T-helper 1 cell (primary cell): ENCODE measurements at regions not wholly inside any gene's neighbourhood (a gene's known extent, or its start where the extent isn't known, plus 50 kb on each side); places are given as distances from the start of the nearest gene placed in this dataset.
A peak's percentile ranks its signal among the peaks of the same experiment; 100 is the strongest.
"Not testable (repeated sequence)": the region's sequence is repeated elsewhere in the genome, so short reads cannot be mapped to it uniquely, and the experiment has no call there.

Source experiments
- DNase-seq, 5 donors: peaks; one replicate each; pipeline ENCODE4 v3.0.0-alpha.2; 2012 to 2020

GRCh38 chr2:58432491-58433170 is 191.5 kb upstream of the FANCL start:
- no peak for DNase-seq

DNA sequence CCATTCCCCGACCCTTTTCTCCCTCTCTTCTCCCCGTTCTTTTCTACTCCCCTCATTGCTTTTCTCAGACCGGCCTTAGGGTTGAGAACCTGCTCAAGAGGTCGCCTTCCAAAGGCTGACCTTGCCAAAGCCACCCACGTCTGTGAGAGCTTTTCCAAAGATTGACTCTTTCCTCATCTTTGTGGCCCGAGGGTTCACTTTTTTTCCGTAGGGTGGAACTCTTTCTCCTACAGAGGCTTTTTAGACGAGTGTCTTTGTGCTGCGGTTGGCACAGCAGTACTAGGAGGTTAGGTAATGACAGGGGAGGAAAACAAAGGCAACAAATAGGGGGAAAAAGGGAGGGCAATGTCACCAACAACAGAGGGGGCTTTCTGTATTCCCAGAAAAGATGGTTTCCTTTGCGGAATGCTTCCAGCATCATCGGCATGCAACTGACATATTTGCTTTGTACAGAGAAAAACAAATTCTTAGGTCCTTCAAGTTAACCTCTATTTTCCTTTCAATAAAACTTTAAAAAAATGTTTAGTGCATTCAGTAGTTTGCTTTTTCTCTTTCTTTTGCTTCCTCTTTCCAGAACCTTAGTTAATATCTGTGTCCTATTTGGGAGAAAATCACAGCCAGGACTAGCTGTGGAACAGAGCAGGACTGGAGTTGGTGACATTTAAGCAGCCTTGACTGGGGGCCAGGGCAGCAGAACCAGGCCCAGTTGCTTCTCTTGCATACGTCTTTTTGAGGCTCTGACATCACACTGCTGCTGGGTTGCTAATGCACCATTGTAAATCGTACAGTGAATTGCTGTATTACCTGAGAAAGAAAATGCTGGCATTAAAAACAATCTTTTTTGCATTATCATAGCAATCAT is 188.1 kb upstream of the FANCL start:
- DNase-seq = no peak

- no peak for DNase-seq
Observed at GRCh38 chr2:58428096-58429013, 187.2 kb upstream of the FANCL start.

GRCh38 chr2:58427572-58428095 is 186.5 kb upstream of the FANCL start:
- DNase-seq = no peak

- no peak for DNase-seq
Observed at GRCh38 chr2:58425368-58425767, 184.2 kb upstream of the FANCL start.

GRCh38 chr2:58419983-58420382 is 178.9 kb upstream of the FANCL start:
- no peak for DNase-seq

DNA sequence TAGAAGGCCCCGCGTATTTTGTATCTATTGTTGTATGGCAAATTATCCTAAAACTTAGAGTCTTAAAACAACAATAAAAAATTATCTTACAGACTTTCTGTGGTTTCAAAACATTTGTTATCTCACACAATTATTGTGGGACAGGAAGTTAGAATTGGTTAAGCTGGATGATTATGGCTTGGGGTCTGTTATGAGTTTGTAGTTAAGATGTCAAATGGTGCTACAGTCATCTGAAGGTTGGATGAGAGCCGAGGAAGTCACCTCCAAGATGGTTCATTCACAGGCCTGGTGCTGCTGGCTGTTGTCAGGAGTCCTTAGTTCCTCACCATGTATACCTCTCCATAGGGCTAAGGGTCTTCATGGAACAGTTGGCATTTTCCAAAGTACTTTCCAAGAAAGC is 175.6 kb upstream of the FANCL start:
- DNase-seq = no peak

DNA sequence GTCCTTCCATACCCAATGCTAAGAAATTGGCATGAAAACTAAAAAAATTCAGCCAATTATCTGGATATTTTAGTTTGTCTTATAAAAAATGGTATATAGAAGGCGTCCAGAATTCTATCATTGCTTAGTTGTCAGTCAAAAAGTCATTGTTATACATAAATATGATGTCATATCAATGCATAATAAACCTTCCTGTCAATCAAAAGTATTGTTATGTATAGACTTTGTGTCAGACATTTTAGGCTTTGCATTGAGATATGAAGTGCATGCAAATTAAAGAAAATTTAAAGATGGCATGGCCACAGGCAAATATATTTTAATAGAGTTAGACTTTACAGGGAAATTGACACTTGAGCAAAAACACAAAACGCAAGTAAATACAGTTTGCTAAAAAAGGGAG is 173.4 kb upstream of the FANCL start:
- DNase-seq = no peak

- no peak for DNase-seq
Observed at GRCh38 chr2:58410549-58410948, 169.4 kb upstream of the FANCL start.

DNA sequence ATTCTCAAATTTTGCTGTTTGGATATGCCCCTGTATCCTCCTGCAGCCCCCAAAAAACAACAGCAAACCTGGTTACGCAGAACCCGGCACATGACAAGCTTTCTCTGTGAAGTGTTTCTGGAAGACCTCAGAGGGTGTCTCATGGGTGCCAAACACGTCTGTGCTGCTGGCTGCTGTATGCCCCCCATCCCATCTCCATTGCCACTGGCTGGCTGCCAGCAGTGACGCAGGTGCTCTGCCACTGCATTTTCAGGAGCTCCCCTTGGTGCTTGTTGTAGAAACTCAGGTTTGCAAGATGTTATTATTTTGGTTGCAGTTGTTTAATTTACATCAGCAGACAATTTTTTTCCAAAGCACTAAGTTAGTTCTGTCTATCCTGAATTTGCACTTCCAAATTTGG is 166.4 kb upstream of the FANCL start:
- DNase-seq = no peak

DNA sequence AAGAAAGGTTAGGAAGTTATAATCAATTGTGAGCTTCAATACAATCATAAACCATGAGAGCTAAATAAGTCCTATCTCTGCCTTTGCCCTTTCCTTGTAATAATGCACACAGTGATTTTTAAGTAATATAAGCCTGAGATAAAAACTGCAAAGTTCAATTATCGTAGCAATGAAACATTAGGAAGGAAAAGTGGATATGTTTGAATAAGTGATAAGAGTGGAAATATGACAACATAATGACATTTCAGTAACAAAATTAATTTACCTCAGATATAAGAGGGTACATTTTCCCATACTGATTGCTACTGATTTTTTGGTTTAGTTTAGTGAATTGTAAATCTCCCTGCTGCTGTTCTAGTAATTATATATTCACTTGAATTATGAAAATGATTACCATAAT is 164.2 kb upstream of the FANCL start:
- no peak for DNase-seq

DNA sequence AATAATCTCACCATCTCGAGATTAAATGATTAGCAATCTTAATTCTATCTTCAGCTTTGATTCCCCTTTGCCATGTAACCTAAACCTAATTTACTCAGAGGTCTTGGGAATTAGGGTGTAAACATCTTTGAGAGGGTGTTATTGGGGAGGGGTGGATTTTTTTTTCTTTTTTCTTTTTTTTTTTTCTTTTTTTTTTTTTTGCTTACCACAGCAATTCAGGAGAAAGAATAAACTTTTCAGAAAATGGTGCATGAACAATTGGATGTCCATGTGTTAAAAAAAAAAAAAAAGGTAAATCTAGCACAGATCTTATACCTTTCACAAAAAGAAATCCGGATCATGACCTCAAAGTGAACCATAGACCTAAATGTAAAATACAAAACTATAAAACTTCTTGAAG is 160.8 kb upstream of the FANCL start:
- DNase-seq = no peak

- no peak for DNase-seq
Observed at GRCh38 chr2:58398406-58398805, 157.3 kb upstream of the FANCL start.

GRCh38 chr2:58387701-58388100 is 146.6 kb upstream of the FANCL start:
- no peak for DNase-seq

GRCh38 chr2:58386904-58387303 is 145.8 kb upstream of the FANCL start:
- DNase-seq = not testable (repeated sequence)

DNA sequence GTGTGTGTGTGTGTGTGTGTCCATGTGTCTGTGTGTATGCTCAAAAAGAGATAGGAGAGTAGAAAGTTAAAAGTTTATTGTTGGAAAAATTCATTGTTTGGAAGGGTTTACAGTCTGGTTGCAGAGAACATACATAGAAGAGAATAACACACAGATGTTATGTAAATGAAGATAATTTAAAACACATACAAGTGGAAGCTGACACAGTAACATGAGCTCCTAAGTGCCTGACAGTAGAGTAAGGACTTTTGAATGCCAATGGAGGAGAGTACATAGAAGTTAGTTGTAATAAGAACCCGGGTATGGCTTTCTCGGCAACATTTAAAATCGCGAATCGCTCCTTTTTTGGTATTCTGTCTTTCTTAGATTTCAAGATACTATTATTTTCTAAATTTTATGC is 137.0 kb upstream of the FANCL start:
- DNase-seq = no peak

DNA sequence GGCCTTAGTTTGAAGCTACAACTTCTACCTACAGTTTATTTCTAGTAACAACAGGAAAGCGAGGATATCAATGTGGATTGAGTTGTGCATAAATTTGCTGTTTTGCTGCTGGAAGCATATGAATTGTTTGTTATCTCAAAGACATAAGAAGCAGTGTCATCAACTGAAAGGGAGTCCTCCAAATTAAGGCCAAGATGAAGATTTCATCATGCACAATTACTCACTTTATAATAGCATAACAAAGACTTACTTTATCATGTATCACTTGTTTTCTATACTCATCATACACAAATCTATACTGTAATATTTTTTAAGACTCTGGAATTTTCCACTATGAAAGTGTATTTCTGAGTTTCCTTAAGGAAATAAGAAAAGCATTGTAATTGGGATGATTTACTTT is 136.1 kb upstream of the FANCL start:
- DNase-seq = no peak

DNA sequence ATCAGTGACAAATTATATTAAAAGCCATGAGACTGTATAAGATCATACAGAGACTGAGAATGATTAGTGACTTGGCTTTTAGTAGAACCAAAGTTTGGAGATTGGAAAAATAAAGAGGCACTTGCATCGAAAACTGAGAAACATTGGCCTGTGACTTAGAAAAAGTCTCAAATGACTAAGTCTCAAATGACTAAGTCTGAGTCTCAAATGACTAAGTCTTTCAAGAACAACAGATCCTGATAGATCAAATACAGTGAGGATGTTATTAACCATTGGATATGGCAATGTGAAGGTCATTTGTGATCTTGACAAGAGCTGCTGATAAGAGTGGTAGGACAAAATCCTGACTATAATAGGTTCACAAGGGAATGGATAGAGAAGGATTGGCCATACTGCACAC is 135.5 kb upstream of the FANCL start:
- DNase-seq = peak in 1 of 5 donors; percentile 3

DNA sequence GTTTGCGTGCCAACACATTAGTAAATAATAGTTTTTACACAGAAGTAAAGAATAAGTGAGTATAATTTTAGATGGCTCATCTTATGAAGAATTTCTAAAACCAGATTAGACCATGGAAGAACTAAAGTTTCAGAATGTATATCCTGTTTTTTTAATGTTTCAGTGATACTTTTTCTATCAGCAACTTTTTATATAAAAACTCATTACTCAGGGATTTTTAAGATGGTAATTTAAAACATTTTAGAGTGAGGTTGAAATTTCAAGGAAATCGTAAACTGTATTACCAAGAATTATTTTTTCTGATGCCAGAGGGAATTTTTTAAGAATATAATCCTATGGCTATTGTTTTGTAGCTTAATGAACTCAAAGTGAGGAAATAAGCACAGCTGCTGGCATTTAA is 128.5 kb upstream of the FANCL start:
- no peak for DNase-seq

- no peak for DNase-seq
Observed at GRCh38 chr2:58364098-58364497, 123.0 kb upstream of the FANCL start.

DNA sequence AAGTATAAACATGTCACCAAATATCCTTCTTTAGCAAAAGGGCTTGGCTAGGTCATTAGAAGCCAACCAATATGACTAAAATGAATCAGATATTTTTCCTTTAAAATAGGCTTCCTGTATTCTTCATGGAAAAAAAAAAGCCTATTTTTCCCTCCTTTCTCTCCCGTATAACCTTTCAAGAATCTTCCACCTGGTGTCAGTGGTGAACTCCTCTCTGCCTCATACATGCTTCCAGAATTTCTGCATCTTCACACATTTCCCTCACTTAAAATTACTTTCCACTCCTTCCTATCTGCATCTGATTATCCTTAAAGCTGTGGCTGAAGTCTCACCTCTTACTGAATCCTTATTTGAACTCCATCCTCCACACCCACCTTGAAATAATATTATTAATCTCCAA is 116.9 kb upstream of the FANCL start:
- DNase-seq = no peak

DNA sequence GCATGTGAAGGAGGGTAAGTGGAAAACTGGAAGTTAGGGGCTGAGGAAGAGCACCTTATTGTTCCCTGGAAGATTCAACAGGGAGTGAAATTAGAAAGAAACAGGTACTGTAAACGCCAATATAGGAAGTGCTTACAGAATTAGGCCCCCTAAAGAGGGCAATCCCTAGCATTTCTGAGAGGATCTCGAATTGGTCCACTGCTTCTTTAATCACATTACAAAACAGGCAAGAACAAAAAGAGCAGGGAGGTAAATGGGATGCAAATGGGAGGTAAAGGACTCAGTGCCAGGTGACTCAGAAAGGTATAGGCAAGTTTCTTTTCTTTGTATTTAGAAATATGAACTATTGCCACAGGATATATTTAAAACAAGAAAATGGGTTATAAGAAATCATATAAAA is 116.4 kb upstream of the FANCL start:
- no peak for DNase-seq

GRCh38 chr2:58354230-58354629 is 113.1 kb upstream of the FANCL start:
- DNase-seq = no peak
